ENCODE measurements at regions not wholly inside any gene's neighbourhood (a gene's known extent, or its start where the extent isn't known, plus 50 kb on each side); places are given as distances from the start of the nearest gene placed in this dataset.
A peak's percentile ranks its signal among the peaks of the same experiment; 100 is the strongest.

DNA sequence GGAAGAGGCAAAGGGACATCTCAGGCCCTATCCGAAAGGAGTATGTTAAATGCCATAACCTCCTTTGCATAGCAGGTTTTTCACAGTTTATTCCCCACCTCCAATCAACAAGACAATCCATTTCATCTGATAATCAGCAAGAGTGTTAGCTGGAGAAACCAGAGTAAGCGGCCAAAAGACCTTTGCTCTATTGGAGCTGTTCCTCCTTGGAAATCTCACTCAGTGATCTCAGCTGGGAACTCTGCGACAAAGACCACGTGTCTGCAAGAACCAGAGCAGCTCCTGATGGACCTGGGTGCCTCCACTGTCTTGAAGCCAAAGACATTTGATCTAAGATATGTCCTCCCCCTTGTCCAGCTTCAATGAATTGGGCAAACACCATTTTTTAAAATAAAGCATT lies 241.0 kb downstream of the SEC61B start:
- no peaks in the 10 kb centered on the region for H3K27me3 ChIP-seq (ENCODE audit: control insufficient read depth, insufficient read depth, low read length)
- TF ChIP-seq, protein P1, sequence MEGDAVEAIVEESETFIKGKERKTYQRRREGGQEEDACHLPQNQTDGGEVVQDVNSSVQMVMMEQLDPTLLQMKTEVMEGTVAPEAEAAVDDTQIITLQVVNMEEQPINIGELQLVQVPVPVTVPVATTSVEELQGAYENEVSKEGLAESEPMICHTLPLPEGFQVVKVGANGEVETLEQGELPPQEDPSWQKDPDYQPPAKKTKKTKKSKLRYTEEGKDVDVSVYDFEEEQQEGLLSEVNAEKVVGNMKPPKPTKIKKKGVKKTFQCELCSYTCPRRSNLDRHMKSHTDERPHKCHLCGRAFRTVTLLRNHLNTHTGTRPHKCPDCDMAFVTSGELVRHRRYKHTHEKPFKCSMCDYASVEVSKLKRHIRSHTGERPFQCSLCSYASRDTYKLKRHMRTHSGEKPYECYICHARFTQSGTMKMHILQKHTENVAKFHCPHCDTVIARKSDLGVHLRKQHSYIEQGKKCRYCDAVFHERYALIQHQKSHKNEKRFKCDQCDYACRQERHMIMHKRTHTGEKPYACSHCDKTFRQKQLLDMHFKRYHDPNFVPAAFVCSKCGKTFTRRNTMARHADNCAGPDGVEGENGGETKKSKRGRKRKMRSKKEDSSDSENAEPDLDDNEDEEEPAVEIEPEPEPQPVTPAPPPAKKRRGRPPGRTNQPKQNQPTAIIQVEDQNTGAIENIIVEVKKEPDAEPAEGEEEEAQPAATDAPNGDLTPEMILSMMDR (IDR thresholded peaks at IDR 0.05; ENCODE audit: insufficient read depth, low read length, severe bottlenecking): no peak
- H3K36me3 ChIP-seq (ENCODE audit: control insufficient read depth, insufficient read depth, low read length): no peaks in the 10 kb centered on the region
- no peak overlapping the region for H3K4me3 ChIP-seq (ENCODE audit: low read depth, low read length)
- FAIRE-seq: no peak
- DNase-seq (ENCODE audit: low read depth): no peak

DNA sequence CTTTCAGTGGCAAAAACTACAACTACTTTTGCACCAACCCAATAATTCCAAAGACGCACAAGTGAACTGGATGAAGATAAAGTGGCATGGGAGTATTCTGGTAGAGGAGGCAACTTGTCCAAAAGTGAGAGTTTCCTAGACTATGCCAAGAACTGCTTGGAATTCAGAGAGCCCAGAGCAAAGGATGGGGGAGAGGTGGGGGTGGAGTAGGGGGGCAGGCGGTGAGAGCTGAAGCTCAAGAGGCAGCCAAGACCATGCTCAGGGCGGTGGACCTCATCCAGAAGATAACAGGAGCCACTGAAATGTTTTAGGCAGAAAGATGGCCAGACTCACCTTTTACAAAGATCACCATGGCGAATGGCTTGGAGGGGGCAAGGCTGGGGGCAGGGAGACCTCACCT lies 242.5 kb downstream of the SEC61B start:
- Histone ChIP-seq H3K4me3 (ENCODE audit: low read depth, low read length) (no peak overlapping the region), H3K36me3 (ENCODE audit: control insufficient read depth, insufficient read depth, low read length) (no peaks in the 10 kb centered on the region), H3K27me3 (ENCODE audit: control insufficient read depth, insufficient read depth, low read length) (no peaks in the 10 kb centered on the region)
- FAIRE-seq: no peak
- TF ChIP-seq, protein P1 (IDR thresholded peaks at IDR 0.05; ENCODE audit: insufficient read depth, low read length, severe bottlenecking): no peak
- DNase-seq (ENCODE audit: low read depth): no peak

DNA sequence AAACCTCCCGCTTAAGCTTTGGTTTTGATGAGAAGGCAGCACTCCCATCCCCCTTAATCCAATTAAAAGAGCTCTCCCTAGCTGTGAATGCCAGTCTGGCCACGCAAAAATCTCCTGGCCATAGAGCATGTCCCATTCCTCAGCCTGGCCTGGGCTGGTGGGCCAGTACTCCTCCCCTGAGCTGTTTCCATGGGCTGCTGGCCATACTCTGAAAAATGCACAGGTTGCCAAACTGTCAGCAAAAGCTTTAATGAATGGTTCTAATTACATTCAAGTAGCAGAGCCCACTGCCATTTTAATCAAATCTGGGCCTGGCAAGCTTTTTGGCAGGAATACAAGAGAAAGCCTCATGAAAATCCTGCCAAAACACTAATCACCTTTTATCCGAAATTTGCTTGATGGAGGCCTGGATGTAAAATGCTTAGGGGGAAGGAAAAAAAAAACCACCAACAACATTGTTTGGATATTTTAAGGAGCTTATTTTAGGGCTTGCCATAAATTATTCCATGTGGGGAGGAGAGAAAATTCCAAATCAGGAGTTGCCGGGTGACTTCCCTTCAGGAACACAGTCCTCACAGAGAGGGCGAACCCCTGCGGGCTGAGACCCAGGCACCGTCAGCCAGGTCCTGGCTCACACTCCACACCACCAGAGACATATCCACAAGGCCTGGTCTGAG lies 243.3 kb downstream of the SEC61B start:
- Histone ChIP-seq H3K36me3 (ENCODE audit: control insufficient read depth, insufficient read depth, low read length) (no peaks in the 10 kb centered on the region), H3K27me3 (ENCODE audit: control insufficient read depth, insufficient read depth, low read length) (no peaks in the 10 kb centered on the region), H3K4me3 (ENCODE audit: low read depth, low read length) (no peak overlapping the region)
- DNase-seq (ENCODE audit: low read depth) (no peak), FAIRE-seq (peak; percentile 72)
- TF ChIP-seq, protein P1 (IDR thresholded peaks at IDR 0.05; ENCODE audit: insufficient read depth, low read length, severe bottlenecking): no peak

DNA sequence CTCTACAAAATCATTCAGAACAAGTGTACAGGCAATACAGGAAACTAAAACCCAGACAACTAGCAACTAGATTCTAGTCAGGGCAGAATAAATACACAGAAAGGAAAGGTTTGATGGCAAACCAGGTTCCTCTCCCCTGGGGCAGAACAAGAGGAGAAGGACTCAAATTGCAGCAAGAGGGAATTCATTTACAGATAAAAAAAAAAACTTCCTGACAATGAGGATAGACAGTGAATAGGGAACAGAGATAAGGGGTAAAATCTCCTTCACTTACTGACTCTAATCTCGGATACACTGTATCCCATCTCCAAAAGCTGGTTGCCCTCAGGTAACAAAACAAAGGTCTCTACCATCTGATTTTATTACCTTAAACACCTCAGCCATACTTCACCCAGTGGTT lies 244.0 kb downstream of the SEC61B start:
- Histone ChIP-seq H3K4me3 (ENCODE audit: low read depth, low read length) (no peak overlapping the region), H3K36me3 (ENCODE audit: control insufficient read depth, insufficient read depth, low read length) (no peaks in the 10 kb centered on the region), H3K27me3 (ENCODE audit: control insufficient read depth, insufficient read depth, low read length) (no peaks in the 10 kb centered on the region)
- no peak for DNase-seq (ENCODE audit: low read depth)
- TF ChIP-seq, protein P1 (IDR thresholded peaks at IDR 0.05; ENCODE audit: insufficient read depth, low read length, severe bottlenecking): no peak
- FAIRE-seq: no peak

DNA sequence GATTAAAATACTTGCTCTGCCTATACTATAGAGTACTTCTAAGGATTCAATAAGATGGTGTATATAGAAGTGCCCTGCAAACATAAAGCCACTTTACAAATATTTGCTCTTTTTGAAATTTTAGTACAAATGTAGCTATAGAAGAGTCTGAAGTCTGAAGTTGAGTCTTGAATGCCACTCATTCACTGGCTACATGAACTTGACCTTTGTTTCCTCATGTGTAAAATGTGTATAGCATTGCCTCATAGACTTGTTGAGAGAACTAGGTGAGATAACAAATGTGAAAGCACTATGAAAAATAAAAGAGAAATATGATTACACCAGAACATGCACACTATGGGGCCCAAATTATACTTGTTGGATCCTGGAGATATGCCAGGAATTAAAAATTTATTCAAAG lies 244.7 kb downstream of the SEC61B start:
- FAIRE-seq: no peak
- TF ChIP-seq, protein P1 (IDR thresholded peaks at IDR 0.05; ENCODE audit: insufficient read depth, low read length, severe bottlenecking): no peak

DNA sequence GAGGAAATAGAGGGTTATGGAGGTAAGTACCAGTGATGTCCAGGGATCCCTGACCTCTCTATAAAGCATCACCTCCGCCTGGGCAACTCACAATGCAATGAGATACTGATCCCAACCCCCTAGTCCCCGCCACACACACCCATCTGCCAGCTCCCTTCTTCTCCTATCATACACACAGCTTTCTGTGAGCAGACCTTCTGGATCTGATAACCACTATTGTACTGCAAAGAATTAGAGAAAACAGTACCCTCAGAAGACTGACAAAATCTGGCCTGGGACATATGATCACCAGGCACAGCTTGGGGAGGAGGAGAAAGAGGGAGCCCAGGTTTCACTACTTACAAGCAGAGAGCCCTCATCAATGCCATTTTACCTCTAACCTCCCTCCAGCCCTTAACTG lies 249.0 kb downstream of the SEC61B start:
- Histone ChIP-seq H3K36me3 (ENCODE audit: control insufficient read depth, insufficient read depth, low read length) (no peaks in the 10 kb centered on the region), H3K4me3 (ENCODE audit: low read depth, low read length) (no peak overlapping the region), H3K27me3 (ENCODE audit: control insufficient read depth, insufficient read depth, low read length) (no peaks in the 10 kb centered on the region)
- TF ChIP-seq, protein P1 (IDR thresholded peaks at IDR 0.05; ENCODE audit: insufficient read depth, low read length, severe bottlenecking): no peak
- DNase-seq (ENCODE audit: low read depth) (no peak), FAIRE-seq (no peak)

More for the DNA sequence above, 244.7 kb downstream of the SEC61B start:
- H3K4me3 ChIP-seq (ENCODE audit: low read depth, low read length): no peak overlapping the region
- DNase-seq (ENCODE audit: low read depth): no peak
- no peaks in the 10 kb centered on the region for H3K36me3 ChIP-seq (ENCODE audit: control insufficient read depth, insufficient read depth, low read length)
- H3K27me3 ChIP-seq (ENCODE audit: control insufficient read depth, insufficient read depth, low read length): no peaks in the 10 kb centered on the region

All from bronchial epithelial cell (primary cell).